Muscle layer of colon (tissue), 2 donors: ENCODE measurements at regions not wholly inside any gene's neighbourhood (a gene's known extent, or its start where the extent isn't known, plus 50 kb on each side); places are given as distances from the start of the nearest gene placed in this dataset.

Experiments
- H3K27ac ChIP-seq: one replicate; pipeline ENCODE4 v1.7.0; 2013; ENCODE audit warnings: low read depth, mild to moderate bottlenecking, low read length, moderate library complexity
- H3K27me3 ChIP-seq, 2 donors: one replicate each; pipeline ENCODE4 v1.7.0; 2013; ENCODE audit warnings: low read length in 2 of 2, mild to moderate bottlenecking in 2 of 2; ENCODE audit not compliant: insufficient read depth in 2 of 2, control insufficient read depth in 1 of 2
- H3K36me3 ChIP-seq: one replicate; pipeline ENCODE4 v1.7.0; 2013; ENCODE audit warnings: mild to moderate bottlenecking, low read length; ENCODE audit not compliant: insufficient read depth
- H3K4me1 ChIP-seq: one replicate; pipeline ENCODE4 v1.7.0; 2013; ENCODE audit warnings: mild to moderate bottlenecking, low read length; ENCODE audit not compliant: insufficient read depth
- H3K4me3 ChIP-seq, 2 donors: one replicate each; pipeline ENCODE4 v1.7.0; 2013; ENCODE audit warnings: low read length in 2 of 2, low read depth in 1 of 2, mild to moderate bottlenecking in 1 of 2, moderate library complexity in 1 of 2
- H3K9ac ChIP-seq: one replicate; pipeline ENCODE4 v1.7.0; 2013; ENCODE audit warnings: low read length
- H3K9me3 ChIP-seq: one replicate; pipeline ENCODE4 v1.7.0; 2013; ENCODE audit warnings: mild to moderate bottlenecking, low read length
- donor health status: abdominal sarcoma.
- donor health status: Adenocarcinoma of cecum.

GRCh38 chr10:64215088-64215487, 693.9 kb downstream of the REEP3 start:
- Histone ChIP-seq H3K4me3 (no peak overlapping the region), H3K4me1 (no peaks in the 10 kb centered on the region), H3K9ac (no peak overlapping the region), H3K36me3 (no peaks in the 10 kb centered on the region), H3K27me3 (no peaks in the 10 kb centered on the region), H3K27ac (no peak overlapping the region), H3K9me3 (no peaks in the 10 kb centered on the region)

GRCh38 chr10:64219271-64220025, 698.2 kb downstream of the REEP3 start:
- Histone ChIP-seq H3K9me3 (no peaks in the 10 kb centered on the region), H3K36me3 (no peaks in the 10 kb centered on the region), H3K4me3 (no peak overlapping the region), H3K27ac (no peak overlapping the region), H3K4me1 (no peaks in the 10 kb centered on the region), H3K27me3 (no peaks in the 10 kb centered on the region), H3K9ac (no peak overlapping the region)

- no peaks in the 10 kb centered on the region for H3K4me1 ChIP-seq
- H3K9me3 ChIP-seq = no peaks in the 10 kb centered on the region
- H3K36me3 ChIP-seq = no peaks in the 10 kb centered on the region
- H3K9ac ChIP-seq = no peak overlapping the region
- H3K4me3 ChIP-seq = no peak overlapping the region
- H3K27ac ChIP-seq = no peak overlapping the region
- no peaks in the 10 kb centered on the region for H3K27me3 ChIP-seq
Observed at GRCh38 chr10:64234489-64234888, 713.3 kb downstream of the REEP3 start.

GRCh38 chr10:64257704-64258103, 736.5 kb downstream of the REEP3 start:
- H3K27me3 ChIP-seq = no peaks in the 10 kb centered on the region
- H3K36me3 ChIP-seq = no peaks in the 10 kb centered on the region
- no peaks in the 10 kb centered on the region for H3K4me1 ChIP-seq
- H3K9ac ChIP-seq = no peak overlapping the region
- no peak overlapping the region for H3K27ac ChIP-seq
- no peaks in the 10 kb centered on the region for H3K9me3 ChIP-seq
- H3K4me3 ChIP-seq = no peak overlapping the region

GRCh38 chr10:64261092-64261491, 739.9 kb downstream of the REEP3 start:
- H3K4me3 ChIP-seq = no peak overlapping the region
- no peaks in the 10 kb centered on the region for H3K4me1 ChIP-seq
- H3K27me3 ChIP-seq = no peaks in the 10 kb centered on the region
- H3K9ac ChIP-seq = no peak overlapping the region
- H3K36me3 ChIP-seq = no peaks in the 10 kb centered on the region
- no peaks in the 10 kb centered on the region for H3K9me3 ChIP-seq
- H3K27ac ChIP-seq = no peak overlapping the region

- Histone ChIP-seq H3K27ac (no peak overlapping the region), H3K4me3 (no peak overlapping the region), H3K27me3 (no peaks in the 10 kb centered on the region), H3K9me3 (no peaks in the 10 kb centered on the region), H3K9ac (no peak overlapping the region), H3K4me1 (no peaks in the 10 kb centered on the region), H3K36me3 (no peaks in the 10 kb centered on the region)
Observed at GRCh38 chr10:64261676-64262075, 740.5 kb downstream of the REEP3 start.

GRCh38 chr10:64265961-64266360, 744.8 kb downstream of the REEP3 start:
- no peaks in the 10 kb centered on the region for H3K4me1 ChIP-seq
- no peaks in the 10 kb centered on the region for H3K9me3 ChIP-seq
- no peak overlapping the region for H3K27ac ChIP-seq
- no peaks in the 10 kb centered on the region for H3K36me3 ChIP-seq
- H3K9ac ChIP-seq = no peak overlapping the region
- H3K4me3 ChIP-seq = no peak overlapping the region
- no peaks in the 10 kb centered on the region for H3K27me3 ChIP-seq

GRCh38 chr10:64271508-64271907, 750.3 kb downstream of the REEP3 start:
- Histone ChIP-seq H3K36me3 (no peaks in the 10 kb centered on the region), H3K27ac (no peak overlapping the region), H3K4me3 (no peak overlapping the region), H3K9me3 (no peaks in the 10 kb centered on the region), H3K27me3 (no peaks in the 10 kb centered on the region), H3K9ac (no peak overlapping the region), H3K4me1 (no peaks in the 10 kb centered on the region)

- Histone ChIP-seq H3K9ac (no peak overlapping the region), H3K27me3 (no peaks in the 10 kb centered on the region), H3K36me3 (no peaks in the 10 kb centered on the region), H3K4me3 (no peak overlapping the region), H3K9me3 (no peaks in the 10 kb centered on the region), H3K4me1 (no peaks in the 10 kb centered on the region), H3K27ac (no peak overlapping the region)
Observed at GRCh38 chr10:64271983-64272382, 750.8 kb downstream of the REEP3 start.

- Histone ChIP-seq H3K36me3 (no peaks in the 10 kb centered on the region), H3K27me3 (no peaks in the 10 kb centered on the region), H3K4me1 (no peaks in the 10 kb centered on the region), H3K27ac (no peak overlapping the region), H3K9me3 (no peaks in the 10 kb centered on the region), H3K4me3 (no peak overlapping the region), H3K9ac (no peak overlapping the region)
Observed at GRCh38 chr10:64275001-64275400, 753.8 kb downstream of the REEP3 start.

- H3K4me1 ChIP-seq = no peaks in the 10 kb centered on the region
- no peaks in the 10 kb centered on the region for H3K36me3 ChIP-seq
- no peak overlapping the region for H3K9ac ChIP-seq
- H3K27me3 ChIP-seq = no peaks in the 10 kb centered on the region
- no peak overlapping the region for H3K4me3 ChIP-seq
- no peaks in the 10 kb centered on the region for H3K9me3 ChIP-seq
- H3K27ac ChIP-seq = no peak overlapping the region
Observed at GRCh38 chr10:64275774-64276173, 754.6 kb downstream of the REEP3 start.

- Histone ChIP-seq H3K27ac (no peak overlapping the region), H3K9me3 (no peaks in the 10 kb centered on the region), H3K9ac (no peak overlapping the region), H3K36me3 (no peaks in the 10 kb centered on the region), H3K27me3 (no peaks in the 10 kb centered on the region), H3K4me3 (no peak overlapping the region), H3K4me1 (no peaks in the 10 kb centered on the region)
Observed at GRCh38 chr10:64277536-64277935, 756.3 kb downstream of the REEP3 start.
